MCF 10A (cell line): ENCODE measurements at regions not wholly inside any gene's neighbourhood (a gene's known extent, or its start where the extent isn't known, plus 50 kb on each side); places are given as distances from the start of the nearest gene placed in this dataset.

Experiments
- BruUV-seq: library from RNA; stranded (reverse); fragments of 400-500 nt; replicated peaks from 2 replicates; lab custom pipeline; 2021; lab: Mats Ljungman, UMichigan
- CTCF ChIA-PET: fragments of 300-600 bp; sonication (Branson Sonifier 250); formaldehyde crosslinking; extraction: SDS; loops from one replicate; lab custom pipeline; 2021; ENCODE audit warnings: antibody characterized with exemption, inconsistent platforms; lab: Yijun Ruan, JAX
- POLR2A ChIA-PET: fragments of 300-600, 350-650 bp; sonication (Branson Sonifier 250); formaldehyde crosslinking; extraction: SDS; loops from one replicate; lab custom pipeline; 2020; ENCODE audit warnings: antibody characterized with exemption, inconsistent platforms; lab: Yijun Ruan, JAX
- DNase-seq: peaks from one replicate; pipeline ENCODE4 v3.0.0-alpha.2; 2018; ENCODE audit not compliant: unreplicated experiment
- H3K27ac Mint-ChIP-seq: one replicate; pipeline ENCODE4 v1.8.0; 2022; ENCODE audit warnings: mild to moderate bottlenecking, low read depth, mixed read lengths; ENCODE audit not compliant: unreplicated experiment
- H3K27me3 Mint-ChIP-seq: one replicate; pipeline ENCODE4 v1.8.0; 2022; ENCODE audit warnings: mixed read lengths; ENCODE audit not compliant: insufficient read depth, unreplicated experiment
- H3K36me3 Mint-ChIP-seq: one replicate; pipeline ENCODE4 v1.8.0; 2022; ENCODE audit warnings: mild to moderate bottlenecking, moderate library complexity, mixed read lengths; ENCODE audit not compliant: insufficient read depth, unreplicated experiment
- H3K4me1 Mint-ChIP-seq: one replicate; pipeline ENCODE4 v1.8.0; 2022; ENCODE audit warnings: mixed read lengths; ENCODE audit not compliant: insufficient read depth, unreplicated experiment
- H3K4me3 Mint-ChIP-seq: one replicate; pipeline ENCODE4 v1.8.0; 2022; ENCODE audit warnings: mild to moderate bottlenecking, moderate library complexity, mixed read lengths; ENCODE audit not compliant: unreplicated experiment
- H3K9me3 Mint-ChIP-seq: one replicate; pipeline ENCODE4 v1.8.0; 2022; ENCODE audit warnings: mixed read lengths; ENCODE audit not compliant: unreplicated experiment
- intact Hi-C: fragments of 100-400 bp; cut with micrococcal nuclease; formaldehyde crosslinking; loops from 2 replicates; pipeline ENCODE4 v1.14.1; 2022
- TF ChIP-seq, protein P1 (sequence below): fragments of 200-600 bp; IDR thresholded peaks from one replicate; pipeline ENCODE4 v1.8.0; 2022; ENCODE audit warnings: antibody characterized with exemption, mild to moderate bottlenecking; ENCODE audit not compliant: unreplicated experiment

DNA sequence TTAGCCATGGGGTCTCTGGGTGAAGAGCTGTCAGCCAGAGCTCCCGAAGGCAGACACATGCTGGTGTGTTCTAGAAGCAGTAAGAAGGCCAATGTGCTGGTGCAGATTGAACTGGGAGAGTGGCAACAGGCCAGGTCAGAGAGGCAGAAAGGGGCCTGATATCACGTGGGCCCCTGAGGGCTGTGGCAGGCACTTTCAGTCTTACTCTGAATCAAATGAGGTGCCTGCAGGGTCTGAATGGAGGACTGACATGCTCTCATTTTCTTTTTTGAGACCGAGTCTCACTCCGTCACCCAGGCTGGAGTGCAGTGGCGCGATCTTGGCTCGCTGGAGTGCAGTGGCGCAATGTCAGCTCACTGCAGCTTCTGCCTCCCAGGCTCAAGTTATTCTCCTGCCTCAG, 293.8 kb downstream of the ABCC12 start:
- ChIA-PET CTCF (no interaction called here), POLR2A (no interaction called here)
- Mint-ChIP-seq H3K36me3 (no peaks in the 10 kb centered on the region), H3K27ac (no peak overlapping the region), H3K4me1 (peaks cover 18% of the 10 kb centered on the region), H3K9me3 (no peaks in the 10 kb centered on the region), H3K4me3 (no peak overlapping the region), H3K27me3 (peaks cover 9% of the 10 kb centered on the region)
- intact Hi-C loops = no loop called here
- BruUV-seq = no TSS peak
- DNase-seq = no peak
- TF ChIP-seq, protein P1, sequence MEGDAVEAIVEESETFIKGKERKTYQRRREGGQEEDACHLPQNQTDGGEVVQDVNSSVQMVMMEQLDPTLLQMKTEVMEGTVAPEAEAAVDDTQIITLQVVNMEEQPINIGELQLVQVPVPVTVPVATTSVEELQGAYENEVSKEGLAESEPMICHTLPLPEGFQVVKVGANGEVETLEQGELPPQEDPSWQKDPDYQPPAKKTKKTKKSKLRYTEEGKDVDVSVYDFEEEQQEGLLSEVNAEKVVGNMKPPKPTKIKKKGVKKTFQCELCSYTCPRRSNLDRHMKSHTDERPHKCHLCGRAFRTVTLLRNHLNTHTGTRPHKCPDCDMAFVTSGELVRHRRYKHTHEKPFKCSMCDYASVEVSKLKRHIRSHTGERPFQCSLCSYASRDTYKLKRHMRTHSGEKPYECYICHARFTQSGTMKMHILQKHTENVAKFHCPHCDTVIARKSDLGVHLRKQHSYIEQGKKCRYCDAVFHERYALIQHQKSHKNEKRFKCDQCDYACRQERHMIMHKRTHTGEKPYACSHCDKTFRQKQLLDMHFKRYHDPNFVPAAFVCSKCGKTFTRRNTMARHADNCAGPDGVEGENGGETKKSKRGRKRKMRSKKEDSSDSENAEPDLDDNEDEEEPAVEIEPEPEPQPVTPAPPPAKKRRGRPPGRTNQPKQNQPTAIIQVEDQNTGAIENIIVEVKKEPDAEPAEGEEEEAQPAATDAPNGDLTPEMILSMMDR = no peak

DNA sequence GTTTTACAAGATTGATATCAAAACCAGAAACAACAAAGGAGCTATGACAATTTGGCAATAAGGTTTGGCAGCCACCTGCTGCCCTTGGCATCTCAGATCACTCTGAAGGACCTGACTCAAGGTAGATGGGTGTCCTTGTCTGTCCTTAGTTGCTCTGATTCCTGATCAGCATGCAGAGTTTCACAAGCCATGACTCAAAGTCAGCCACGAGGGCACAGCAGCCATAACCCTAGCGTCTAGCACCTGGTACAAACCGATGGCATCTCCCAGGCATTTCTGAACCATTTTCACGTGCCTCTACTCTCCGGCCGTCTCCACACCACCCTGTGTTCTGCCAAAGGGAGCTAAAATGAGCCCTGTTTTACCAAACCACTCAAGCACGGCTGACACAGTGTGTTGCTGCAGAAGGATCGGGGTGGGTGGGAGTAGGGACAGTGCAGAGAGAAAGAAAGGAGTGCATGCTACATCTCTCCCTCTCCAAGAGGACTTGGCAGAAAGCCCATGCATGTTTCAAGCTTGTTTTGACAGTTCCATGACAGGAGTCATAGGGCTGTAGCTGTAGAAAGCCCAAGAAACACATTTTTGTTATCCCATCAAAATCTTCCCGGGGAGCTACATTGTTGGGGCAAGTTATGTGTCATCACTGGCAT, 297.3 kb downstream of the ABCC12 start:
- ChIA-PET POLR2A (interaction anchor here (1.2 kb wide), 1 partner anchor 30 kb away, joined by 3 read pairs; no protein-coding TSS in a partner anchor), CTCF (interaction anchor here (0.6 to 0.9 kb wide), 3 partner anchors 11 to 668 kb away, joined by 3 read pairs; no protein-coding TSS in a partner anchor)
- no TSS peak for BruUV-seq
- Mint-ChIP-seq H3K36me3 (no peaks in the 10 kb centered on the region), H3K27ac (no peak overlapping the region), H3K27me3 (peaks cover 9% of the 10 kb centered on the region), H3K4me1 (peaks cover 9% of the 10 kb centered on the region), H3K4me3 (no peak overlapping the region), H3K9me3 (peaks cover 9% of the 10 kb centered on the region)
- TF ChIP-seq, protein P1 = no peak
- intact Hi-C loops = no loop called here
- peak; percentile 23 for DNase-seq

DNA sequence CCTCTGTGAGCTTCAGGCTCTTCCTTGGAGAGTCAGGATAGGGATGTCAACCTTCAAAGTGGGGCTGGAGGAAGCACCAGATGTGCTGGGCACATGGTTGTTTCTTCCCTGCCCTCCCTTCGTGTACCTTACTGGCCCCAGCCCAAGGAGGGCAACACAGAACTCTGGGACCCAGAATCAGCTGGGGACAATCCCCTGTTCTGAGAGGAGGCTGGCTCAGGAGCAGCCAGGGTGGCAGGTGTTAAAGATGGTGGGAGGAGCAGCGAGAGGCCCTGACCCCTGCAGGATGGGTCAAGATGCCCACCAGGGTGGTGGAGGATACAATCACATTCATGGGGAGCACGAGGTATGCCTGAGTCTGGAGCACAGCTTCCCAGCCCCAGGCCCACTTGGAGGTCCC, 300.4 kb downstream of the ABCC12 start:
- H3K36me3 Mint-ChIP-seq = no peaks in the 10 kb centered on the region
- BruUV-seq = no TSS peak
- ChIA-PET POLR2A (no interaction called here), CTCF (no interaction called here)
- no peak overlapping the region for H3K4me3 Mint-ChIP-seq
- H3K27me3 Mint-ChIP-seq = no peaks in the 10 kb centered on the region
- no peak for DNase-seq
- H3K9me3 Mint-ChIP-seq = peaks cover 9% of the 10 kb centered on the region
- H3K27ac Mint-ChIP-seq = no peak overlapping the region
- peaks cover 9% of the 10 kb centered on the region for H3K4me1 Mint-ChIP-seq
- intact Hi-C loops = no loop called here
- TF ChIP-seq, protein P1 = no peak

DNA sequence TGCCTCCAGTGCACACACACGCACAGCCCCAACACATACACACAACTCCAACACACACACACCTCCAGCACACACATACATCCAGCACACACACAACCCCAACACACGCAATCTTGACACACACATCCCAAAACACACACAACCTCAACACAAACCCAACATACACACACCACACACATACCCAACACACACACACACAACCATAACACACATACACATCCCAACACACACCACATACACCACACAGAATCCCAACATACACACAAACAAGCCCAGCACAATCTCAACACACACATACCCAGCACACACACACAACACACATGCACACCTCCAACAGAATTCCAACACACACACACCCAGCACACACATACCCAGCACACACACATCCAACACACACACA, 301.1 kb downstream of the ABCC12 start:
- Mint-ChIP-seq H3K36me3 (no peaks in the 10 kb centered on the region), H3K27ac (peak overlapping the region; percentile 65), H3K9me3 (peaks cover 9% of the 10 kb centered on the region), H3K4me3 (no peak overlapping the region), H3K27me3 (no peaks in the 10 kb centered on the region), H3K4me1 (peaks cover 9% of the 10 kb centered on the region)
- no TSS peak for BruUV-seq
- TF ChIP-seq, protein P1 = no peak
- no peak for DNase-seq
- CTCF ChIA-PET = no interaction called here
- intact Hi-C loops = no loop called here
- POLR2A ChIA-PET = no interaction called here
